ENCODE measurements at regions not wholly inside any gene's neighbourhood (a gene's known extent, or its start where the extent isn't known, plus 50 kb on each side); places are given as distances from the start of the nearest gene placed in this dataset.

DNA sequence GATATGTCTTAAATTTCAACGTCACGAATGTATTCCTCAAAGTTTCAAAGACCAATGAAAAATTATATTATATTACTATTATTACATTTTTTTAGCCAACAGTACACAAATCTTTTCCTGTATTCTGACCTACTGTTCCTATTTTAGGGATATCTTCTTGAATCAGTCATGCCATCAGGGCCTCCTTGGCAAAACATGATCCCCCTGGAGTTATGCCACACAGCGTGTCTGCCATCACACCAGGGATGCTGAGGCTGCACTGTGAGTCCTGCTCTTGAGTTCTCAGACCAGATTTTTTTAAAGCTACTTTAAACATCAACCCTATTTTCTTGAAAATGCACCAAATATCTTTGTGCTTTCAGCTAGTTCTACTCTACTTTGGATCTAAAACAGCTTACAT is 425.9 kb upstream of the ZNF385D start:
- TF ChIP-seq, protein P1, sequence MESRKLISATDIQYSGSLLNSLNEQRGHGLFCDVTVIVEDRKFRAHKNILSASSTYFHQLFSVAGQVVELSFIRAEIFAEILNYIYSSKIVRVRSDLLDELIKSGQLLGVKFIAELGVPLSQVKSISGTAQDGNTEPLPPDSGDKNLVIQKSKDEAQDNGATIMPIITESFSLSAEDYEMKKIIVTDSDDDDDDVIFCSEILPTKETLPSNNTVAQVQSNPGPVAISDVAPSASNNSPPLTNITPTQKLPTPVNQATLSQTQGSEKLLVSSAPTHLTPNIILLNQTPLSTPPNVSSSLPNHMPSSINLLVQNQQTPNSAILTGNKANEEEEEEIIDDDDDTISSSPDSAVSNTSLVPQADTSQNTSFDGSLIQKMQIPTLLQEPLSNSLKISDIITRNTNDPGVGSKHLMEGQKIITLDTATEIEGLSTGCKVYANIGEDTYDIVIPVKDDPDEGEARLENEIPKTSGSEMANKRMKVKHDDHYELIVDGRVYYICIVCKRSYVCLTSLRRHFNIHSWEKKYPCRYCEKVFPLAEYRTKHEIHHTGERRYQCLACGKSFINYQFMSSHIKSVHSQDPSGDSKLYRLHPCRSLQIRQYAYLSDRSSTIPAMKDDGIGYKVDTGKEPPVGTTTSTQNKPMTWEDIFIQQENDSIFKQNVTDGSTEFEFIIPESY (IDR thresholded peaks at IDR 0.05; ENCODE audit: extremely low read depth, insufficient replicate concordance, low read length) = no peak
- TF ChIP-seq, protein P2, sequence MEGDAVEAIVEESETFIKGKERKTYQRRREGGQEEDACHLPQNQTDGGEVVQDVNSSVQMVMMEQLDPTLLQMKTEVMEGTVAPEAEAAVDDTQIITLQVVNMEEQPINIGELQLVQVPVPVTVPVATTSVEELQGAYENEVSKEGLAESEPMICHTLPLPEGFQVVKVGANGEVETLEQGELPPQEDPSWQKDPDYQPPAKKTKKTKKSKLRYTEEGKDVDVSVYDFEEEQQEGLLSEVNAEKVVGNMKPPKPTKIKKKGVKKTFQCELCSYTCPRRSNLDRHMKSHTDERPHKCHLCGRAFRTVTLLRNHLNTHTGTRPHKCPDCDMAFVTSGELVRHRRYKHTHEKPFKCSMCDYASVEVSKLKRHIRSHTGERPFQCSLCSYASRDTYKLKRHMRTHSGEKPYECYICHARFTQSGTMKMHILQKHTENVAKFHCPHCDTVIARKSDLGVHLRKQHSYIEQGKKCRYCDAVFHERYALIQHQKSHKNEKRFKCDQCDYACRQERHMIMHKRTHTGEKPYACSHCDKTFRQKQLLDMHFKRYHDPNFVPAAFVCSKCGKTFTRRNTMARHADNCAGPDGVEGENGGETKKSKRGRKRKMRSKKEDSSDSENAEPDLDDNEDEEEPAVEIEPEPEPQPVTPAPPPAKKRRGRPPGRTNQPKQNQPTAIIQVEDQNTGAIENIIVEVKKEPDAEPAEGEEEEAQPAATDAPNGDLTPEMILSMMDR (IDR thresholded peaks at IDR 0.05 in 2 of 3, conservative IDR thresholded peaks at IDR 0.05 in 1 of 3; ENCODE audit: borderline replicate concordance in 1 of 3, insufficient read depth in 1 of 3, low read depth in 2 of 3, low read length in 2 of 3) = no peak
- TF ChIP-seq, protein P3, sequence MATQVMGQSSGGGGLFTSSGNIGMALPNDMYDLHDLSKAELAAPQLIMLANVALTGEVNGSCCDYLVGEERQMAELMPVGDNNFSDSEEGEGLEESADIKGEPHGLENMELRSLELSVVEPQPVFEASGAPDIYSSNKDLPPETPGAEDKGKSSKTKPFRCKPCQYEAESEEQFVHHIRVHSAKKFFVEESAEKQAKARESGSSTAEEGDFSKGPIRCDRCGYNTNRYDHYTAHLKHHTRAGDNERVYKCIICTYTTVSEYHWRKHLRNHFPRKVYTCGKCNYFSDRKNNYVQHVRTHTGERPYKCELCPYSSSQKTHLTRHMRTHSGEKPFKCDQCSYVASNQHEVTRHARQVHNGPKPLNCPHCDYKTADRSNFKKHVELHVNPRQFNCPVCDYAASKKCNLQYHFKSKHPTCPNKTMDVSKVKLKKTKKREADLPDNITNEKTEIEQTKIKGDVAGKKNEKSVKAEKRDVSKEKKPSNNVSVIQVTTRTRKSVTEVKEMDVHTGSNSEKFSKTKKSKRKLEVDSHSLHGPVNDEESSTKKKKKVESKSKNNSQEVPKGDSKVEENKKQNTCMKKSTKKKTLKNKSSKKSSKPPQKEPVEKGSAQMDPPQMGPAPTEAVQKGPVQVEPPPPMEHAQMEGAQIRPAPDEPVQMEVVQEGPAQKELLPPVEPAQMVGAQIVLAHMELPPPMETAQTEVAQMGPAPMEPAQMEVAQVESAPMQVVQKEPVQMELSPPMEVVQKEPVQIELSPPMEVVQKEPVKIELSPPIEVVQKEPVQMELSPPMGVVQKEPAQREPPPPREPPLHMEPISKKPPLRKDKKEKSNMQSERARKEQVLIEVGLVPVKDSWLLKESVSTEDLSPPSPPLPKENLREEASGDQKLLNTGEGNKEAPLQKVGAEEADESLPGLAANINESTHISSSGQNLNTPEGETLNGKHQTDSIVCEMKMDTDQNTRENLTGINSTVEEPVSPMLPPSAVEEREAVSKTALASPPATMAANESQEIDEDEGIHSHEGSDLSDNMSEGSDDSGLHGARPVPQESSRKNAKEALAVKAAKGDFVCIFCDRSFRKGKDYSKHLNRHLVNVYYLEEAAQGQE (IDR thresholded peaks at IDR 0.05; ENCODE audit: low read depth) = no peak
- no peak for TF ChIP-seq POLR2A (IDR thresholded peaks at IDR 0.05; ENCODE audit: borderline replicate concordance, extremely low read depth, insufficient read depth, insufficient read length)
- TF ChIP-seq EZH2 (IDR thresholded peaks at IDR 0.05) = no peak
- no peak for TF ChIP-seq ZNF274 (IDR thresholded peaks at IDR 0.05; ENCODE audit: low read depth, low read length)
- TF ChIP-seq, protein P4, sequence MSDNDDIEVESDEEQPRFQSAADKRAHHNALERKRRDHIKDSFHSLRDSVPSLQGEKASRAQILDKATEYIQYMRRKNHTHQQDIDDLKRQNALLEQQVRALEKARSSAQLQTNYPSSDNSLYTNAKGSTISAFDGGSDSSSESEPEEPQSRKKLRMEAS (IDR thresholded peaks at IDR 0.05) = no peak
